ENCODE measurements at regions not wholly inside any gene's neighbourhood (a gene's known extent, or its start where the extent isn't known, plus 50 kb on each side); places are given as distances from the start of the nearest gene placed in this dataset.

DNA sequence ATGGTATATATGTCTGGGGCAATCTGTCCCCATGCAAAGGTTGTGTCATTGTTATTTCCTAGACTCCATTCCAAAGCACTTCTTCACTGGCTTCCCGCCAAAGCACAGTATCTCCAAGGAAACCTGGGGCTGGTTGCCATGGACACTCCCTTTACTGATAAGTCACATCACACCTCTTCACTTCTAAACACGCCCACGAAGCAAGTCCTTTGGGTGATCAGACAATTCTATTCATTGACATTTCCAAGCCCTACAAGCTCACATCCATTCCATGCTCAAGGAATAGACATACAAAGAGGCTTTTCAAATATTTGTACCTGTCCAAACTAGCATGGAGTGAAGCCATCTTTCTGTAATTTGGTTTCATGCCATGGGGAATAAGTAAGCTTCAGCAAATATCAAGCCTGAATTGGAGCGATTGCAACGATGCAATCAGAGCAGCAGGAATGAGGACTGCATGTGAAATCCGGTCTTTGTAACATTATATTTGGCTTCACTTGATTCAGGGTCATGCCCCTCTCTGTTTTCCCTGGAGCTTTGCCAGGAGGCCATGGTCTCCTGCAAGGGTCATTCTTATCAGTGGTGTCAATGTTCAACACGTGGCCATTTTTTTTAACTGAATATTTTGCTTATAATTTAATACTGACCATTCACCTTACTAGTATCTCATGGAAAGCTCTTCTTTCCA lies 201.6 kb upstream of the TMC3 start:
- FAIRE-seq (no peak), DNase-seq (ENCODE audit: insufficient read length, low spot score) (no peak)
- TF ChIP-seq, protein P1, sequence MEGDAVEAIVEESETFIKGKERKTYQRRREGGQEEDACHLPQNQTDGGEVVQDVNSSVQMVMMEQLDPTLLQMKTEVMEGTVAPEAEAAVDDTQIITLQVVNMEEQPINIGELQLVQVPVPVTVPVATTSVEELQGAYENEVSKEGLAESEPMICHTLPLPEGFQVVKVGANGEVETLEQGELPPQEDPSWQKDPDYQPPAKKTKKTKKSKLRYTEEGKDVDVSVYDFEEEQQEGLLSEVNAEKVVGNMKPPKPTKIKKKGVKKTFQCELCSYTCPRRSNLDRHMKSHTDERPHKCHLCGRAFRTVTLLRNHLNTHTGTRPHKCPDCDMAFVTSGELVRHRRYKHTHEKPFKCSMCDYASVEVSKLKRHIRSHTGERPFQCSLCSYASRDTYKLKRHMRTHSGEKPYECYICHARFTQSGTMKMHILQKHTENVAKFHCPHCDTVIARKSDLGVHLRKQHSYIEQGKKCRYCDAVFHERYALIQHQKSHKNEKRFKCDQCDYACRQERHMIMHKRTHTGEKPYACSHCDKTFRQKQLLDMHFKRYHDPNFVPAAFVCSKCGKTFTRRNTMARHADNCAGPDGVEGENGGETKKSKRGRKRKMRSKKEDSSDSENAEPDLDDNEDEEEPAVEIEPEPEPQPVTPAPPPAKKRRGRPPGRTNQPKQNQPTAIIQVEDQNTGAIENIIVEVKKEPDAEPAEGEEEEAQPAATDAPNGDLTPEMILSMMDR (IDR thresholded peaks at IDR 0.05; ENCODE audit: insufficient read depth, missing control alignments) = no peak

DNA sequence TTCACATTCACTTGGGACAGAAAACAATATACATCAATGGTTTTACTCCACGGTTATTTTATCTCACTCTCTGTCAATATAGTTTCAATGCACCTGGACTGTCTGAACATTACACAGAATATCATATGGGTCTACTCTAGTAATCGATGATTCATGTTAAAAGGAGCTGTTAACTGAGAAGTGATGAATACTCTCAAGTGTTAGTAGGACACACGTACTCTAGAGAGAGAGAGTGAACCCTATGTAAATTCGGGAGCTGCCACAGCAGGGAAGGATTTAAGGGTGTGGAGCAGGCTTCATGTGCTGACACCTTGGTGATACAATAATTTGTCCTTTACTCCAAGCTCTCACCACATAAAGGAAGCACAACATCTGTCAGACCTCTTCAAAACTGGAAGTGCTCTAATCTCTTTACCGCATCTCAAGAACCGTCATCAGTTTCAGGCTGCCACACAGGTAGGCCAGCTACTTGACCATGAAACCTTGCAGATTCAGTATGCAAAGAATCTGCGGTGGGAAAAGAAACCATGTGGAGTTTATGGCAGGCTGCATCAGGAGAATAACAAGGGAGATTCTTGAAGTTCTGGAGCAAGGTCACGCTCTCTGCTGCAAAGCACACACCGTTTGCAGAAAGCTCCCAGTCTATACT lies 199.2 kb upstream of the TMC3 start:
- FAIRE-seq = no peak
- TF ChIP-seq, protein P1 (IDR thresholded peaks at IDR 0.05; ENCODE audit: insufficient read depth, missing control alignments) = no peak
- DNase-seq (ENCODE audit: insufficient read length, low spot score) = no peak

DNA sequence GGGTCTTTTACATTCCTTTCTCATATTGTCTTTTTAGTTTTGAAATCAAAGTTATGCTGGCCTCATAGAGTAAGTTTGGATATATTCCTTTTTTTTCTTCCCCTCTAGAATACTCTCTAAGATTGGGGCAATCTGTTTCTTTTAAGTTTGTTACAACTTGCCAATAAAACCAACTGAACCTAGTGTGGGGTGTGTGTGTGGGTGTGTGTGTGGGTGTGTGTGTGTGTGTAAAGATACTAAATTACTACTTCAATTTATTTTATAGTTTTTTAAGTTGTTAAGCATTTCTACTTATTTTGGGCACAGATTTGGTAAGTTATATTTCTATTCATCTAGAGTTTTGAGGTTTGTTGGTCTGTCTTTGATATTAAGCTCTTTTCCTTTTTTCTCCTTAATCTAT lies 198.2 kb upstream of the TMC3 start:
- no peak for FAIRE-seq
- no peak for DNase-seq (ENCODE audit: insufficient read length, low spot score)
- TF ChIP-seq, protein P1 (IDR thresholded peaks at IDR 0.05; ENCODE audit: insufficient read depth, missing control alignments) = no peak

DNA sequence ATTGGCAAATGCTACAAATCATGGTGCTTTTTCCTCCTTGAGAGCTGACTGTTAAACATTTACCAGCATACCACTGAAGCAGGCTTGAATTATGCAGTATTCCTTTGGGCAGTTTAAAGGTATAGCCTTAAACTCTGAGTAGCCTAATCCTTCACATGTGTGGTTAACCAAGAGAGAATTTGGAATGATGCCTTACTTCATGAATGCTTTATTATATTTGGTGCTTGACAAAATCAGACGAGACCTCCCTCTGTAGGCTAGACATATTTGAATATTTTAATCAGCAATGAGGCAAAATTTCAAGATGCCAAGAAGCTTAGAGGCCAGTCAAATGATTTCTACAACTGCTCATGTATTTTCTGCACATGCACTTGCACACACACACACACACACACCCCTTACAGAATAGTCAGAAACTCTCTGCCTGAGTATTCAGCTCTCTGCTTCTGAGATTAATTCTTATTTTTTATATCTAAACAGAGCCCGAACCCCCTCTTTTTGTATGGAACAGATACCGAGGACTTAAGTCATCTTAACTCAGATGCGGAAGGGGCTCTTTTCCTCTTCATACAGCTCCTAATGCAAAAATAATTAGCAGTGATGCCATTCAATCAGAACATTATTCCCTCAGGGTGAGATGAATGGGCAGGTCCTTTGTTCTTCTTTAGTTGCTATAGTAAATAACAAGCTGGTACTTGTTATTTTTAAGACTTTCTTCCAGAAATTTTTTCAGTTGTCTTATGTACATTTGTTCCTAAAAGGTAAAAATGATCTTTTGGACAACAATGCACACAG lies 195.5 kb upstream of the TMC3 start:
- DNase-seq (ENCODE audit: insufficient read length, low spot score) (no peak), FAIRE-seq (no peak)
- TF ChIP-seq, protein P1 (IDR thresholded peaks at IDR 0.05; ENCODE audit: insufficient read depth, missing control alignments) = no peak

DNA sequence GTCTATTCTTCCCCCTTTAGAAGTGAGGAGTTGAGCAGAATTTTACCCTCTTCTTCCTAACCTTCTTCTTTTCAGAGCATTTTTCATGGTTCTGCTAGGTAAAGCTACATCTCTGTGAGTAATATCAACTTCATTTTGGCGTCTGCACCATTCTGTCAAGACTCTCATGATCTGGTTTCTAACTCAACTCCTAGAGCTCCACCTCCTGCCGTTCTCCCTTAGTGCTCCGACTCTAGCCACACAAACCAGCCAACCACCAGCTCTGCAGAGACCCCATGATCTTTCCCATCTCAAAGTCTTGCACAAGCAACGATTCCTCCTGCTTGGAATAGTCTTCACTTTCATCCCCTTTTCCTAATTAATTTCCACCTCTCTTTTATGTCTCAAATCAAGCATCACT lies 193.9 kb upstream of the TMC3 start:
- DNase-seq (ENCODE audit: insufficient read length, low spot score) = no peak
- TF ChIP-seq, protein P1 (IDR thresholded peaks at IDR 0.05; ENCODE audit: insufficient read depth, missing control alignments) = no peak
- FAIRE-seq = no peak

DNA sequence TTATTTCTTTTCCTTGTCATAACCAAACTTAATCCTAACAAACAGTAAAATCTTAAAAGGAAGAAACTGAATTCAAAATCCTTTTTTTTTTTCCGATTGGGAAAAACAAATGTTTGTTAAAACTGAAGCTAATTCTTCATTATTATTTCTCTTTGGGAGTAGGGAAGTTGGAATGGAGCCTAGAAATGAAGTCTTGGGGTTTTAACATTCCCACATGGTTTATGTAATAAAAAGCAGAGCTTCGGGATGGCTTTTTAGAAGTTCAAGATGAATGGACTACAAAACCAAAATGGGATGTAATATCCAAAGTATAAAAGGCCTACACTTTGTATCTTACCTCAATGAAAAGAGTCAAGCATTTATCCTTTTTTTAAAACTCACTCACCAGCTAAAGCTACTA lies 189.0 kb upstream of the TMC3 start:
- no peak for DNase-seq (ENCODE audit: insufficient read length, low spot score)
- no peak for FAIRE-seq
- TF ChIP-seq, protein P1 (IDR thresholded peaks at IDR 0.05; ENCODE audit: insufficient read depth, missing control alignments) = no peak

All from D721Med (cell line).